Body of pancreas (tissue), 4 donors: ENCODE measurements at regions not wholly inside any gene's neighbourhood (a gene's known extent, or its start where the extent isn't known, plus 50 kb on each side); places are given as distances from the start of the nearest gene placed in this dataset.

Experiments
- ATAC-seq: fragments of 150-250 bp; one replicate; pipeline ENCODE4 v1.9.1; 2016
- DNase-seq, 4 donors: peaks; one replicate each; pipeline ENCODE4 v3.0.0-alpha.2; 2019
- H3K27ac ChIP-seq, 4 donors: fragments of 200-600 bp; sonication (generic); 1 replicate in 3 of 4; 2 replicates in 1 of 4; pipeline versions ENCODE4 v1.5.1 to v1.6.1; 2016 to 2019; ENCODE audit warnings: mild to moderate bottlenecking in 1 of 4, mixed read lengths in 1 of 4, moderate library complexity in 1 of 4
- H3K27me3 ChIP-seq, 2 donors: fragments of 200-600 bp; sonication (generic); one replicate each; pipeline ENCODE4 v1.6.0; 2016; ENCODE audit warnings: mild to moderate bottlenecking in 1 of 2
- H3K36me3 ChIP-seq, 2 donors: fragments of 200-600 bp; sonication (generic); replicated peaks in 1 of 2; 2 replicates each; pipeline ENCODE4 v1.5.1; 2016; ENCODE audit warnings: low read depth in 2 of 2; ENCODE audit not compliant: insufficient read depth in 1 of 2
- H3K4me1 ChIP-seq: fragments of 200-600 bp; sonication (generic); one replicate; pipeline ENCODE4 v1.6.0; 2016
- H3K4me3 ChIP-seq, 2 donors: fragments of 200-600 bp; sonication (generic); 1 replicate in 1 of 2; 2 replicates in 1 of 2; pipeline ENCODE4 v1.5.1; 2016 to 2019
- H3K9me3 ChIP-seq, 3 donors: fragments of 200-600 bp; sonication (generic); 1 replicate in 2 of 3; 2 replicates in 1 of 3; pipeline ENCODE4 v1.5.1; 2016
- CTCF ChIP-seq, 7 experiments: fragments of 450-650 bp in 4 of 7; fragments of 200-600 bp in 3 of 7; sonication (generic) in 3 of 7; IDR thresholded peaks; one replicate each; pipeline ENCODE4 v1.5.1; 2016 to 2019; ENCODE audit warnings: antibody characterized with exemption in 7 of 7
- POLR2A ChIP-seq, 3 donors: fragments of 450-650 bp; IDR thresholded peaks; one replicate each; pipeline ENCODE4 v1.6.1; 2016; ENCODE audit warnings: antibody characterized with exemption in 3 of 3, mild to moderate bottlenecking in 2 of 3
- WGBS, 2 donors: methylation state at CpG; one replicate each; pipeline ENCODE4 v1.1.5; 2017; 5-methylcytosine and 5-hydroxymethylcytosine counted together
- intact Hi-C: fragments of 100-400 bp; cut with DNase I; formaldehyde crosslinking; loops from one replicate; pipeline ENCODE4 v1.15.1; 2023

- no peaks in the 10 kb centered on the region for H3K4me1 ChIP-seq
- H3K27me3 ChIP-seq: no peaks in the 10 kb centered on the region
- no peak overlapping the region for H3K4me3 ChIP-seq
- H3K9me3 ChIP-seq: no peaks in the 10 kb centered on the region
- H3K36me3 ChIP-seq: no peaks in the 10 kb centered on the region
- H3K27ac ChIP-seq: no peak overlapping the region
- DNase-seq: no peak
- intact Hi-C loops: no loop called here
- ATAC-seq: no peak
- 62 to 72% methylated on average over 3 of the region's 3 CpGs for WGBS, 2 donors
- TF ChIP-seq CTCF (IDR thresholded peaks at IDR 0.05): no peak
- no peak for TF ChIP-seq POLR2A (IDR thresholded peaks at IDR 0.05)
Measured at GRCh38 chr1:69201716-69202115, 366.0 kb upstream of the LRRC7 start.

DNA sequence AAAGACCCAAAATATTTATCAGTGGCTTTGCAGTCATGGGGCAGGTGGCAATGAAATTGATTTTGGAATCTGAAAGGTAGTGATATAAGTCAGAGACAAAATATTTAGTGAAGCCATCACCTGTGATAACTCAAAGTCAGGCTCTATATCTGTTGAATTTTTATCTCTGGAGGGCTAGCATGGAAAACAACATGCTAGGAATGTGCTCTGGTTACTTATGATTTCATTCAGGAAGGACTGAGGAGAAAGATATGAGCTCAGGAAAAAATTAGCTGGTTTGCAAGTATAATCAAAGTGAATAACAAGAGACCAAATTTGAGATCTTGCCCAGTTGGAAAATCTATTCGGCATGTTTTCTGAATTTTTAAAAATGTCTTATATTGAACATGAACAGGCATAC lies 364.6 kb upstream of the LRRC7 start:
- Histone ChIP-seq H3K27ac (no peak overlapping the region), H3K4me3 (no peak overlapping the region), H3K4me1 (no peaks in the 10 kb centered on the region), H3K27me3 (no peaks in the 10 kb centered on the region), H3K36me3 (no peaks in the 10 kb centered on the region), H3K9me3 (no peaks in the 10 kb centered on the region)
- TF ChIP-seq POLR2A (IDR thresholded peaks at IDR 0.05): no peak
- no peak for TF ChIP-seq CTCF (IDR thresholded peaks at IDR 0.05)
- 78 to 81% methylated on average over 1 of the region's 1 CpG for WGBS, 2 donors
- intact Hi-C loops: no loop called here
- DNase-seq: no peak
- no peak for ATAC-seq

DNA sequence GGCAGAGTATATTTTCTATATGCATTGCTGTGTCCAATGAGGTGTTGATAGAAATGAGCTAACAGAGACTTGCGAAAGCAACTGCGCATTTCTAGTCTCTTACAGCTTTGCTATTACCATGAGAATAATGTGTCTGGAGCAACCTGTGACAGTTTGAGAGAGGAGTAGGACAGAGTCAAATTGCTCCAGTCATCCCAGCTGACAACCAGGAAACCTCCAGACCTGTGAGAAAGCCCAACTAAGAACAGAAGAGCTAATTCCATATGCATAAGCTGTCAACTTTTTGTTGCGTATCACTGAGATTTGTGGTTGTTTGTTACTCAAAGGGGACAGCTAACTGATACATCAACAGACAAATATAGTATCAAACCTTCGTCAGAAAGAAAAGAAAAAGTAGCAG lies 354.1 kb upstream of the LRRC7 start:
- H3K4me3 ChIP-seq: no peak overlapping the region
- no peak overlapping the region for H3K27ac ChIP-seq
- TF ChIP-seq POLR2A (IDR thresholded peaks at IDR 0.05): no peak
- no peak for TF ChIP-seq CTCF (IDR thresholded peaks at IDR 0.05)
- H3K9me3 ChIP-seq: no peaks in the 10 kb centered on the region
- 85 to 89% methylated on average over 4 of the region's 4 CpGs for WGBS, 2 donors
- ATAC-seq (no peak), DNase-seq (no peak)
- H3K4me1 ChIP-seq: no peaks in the 10 kb centered on the region
- H3K27me3 ChIP-seq: no peaks in the 10 kb centered on the region
- intact Hi-C loops: no loop called here
- no peaks in the 10 kb centered on the region for H3K36me3 ChIP-seq

- intact Hi-C loops: no loop called here
- no peak for ATAC-seq
- no peaks in the 10 kb centered on the region for H3K4me1 ChIP-seq
- H3K27ac ChIP-seq: no peak overlapping the region
- DNase-seq: no peak
- TF ChIP-seq CTCF (IDR thresholded peaks at IDR 0.05) (no peak), POLR2A (IDR thresholded peaks at IDR 0.05) (no peak)
- no peak overlapping the region for H3K4me3 ChIP-seq
- 69 to 85% methylated on average over 3 of the region's 3 CpGs for WGBS, 2 donors
- H3K9me3 ChIP-seq: no peaks in the 10 kb centered on the region
- H3K36me3 ChIP-seq: no peaks in the 10 kb centered on the region
- no peaks in the 10 kb centered on the region for H3K27me3 ChIP-seq
Measured at GRCh38 chr1:69215883-69216282, 351.8 kb upstream of the LRRC7 start.

DNA sequence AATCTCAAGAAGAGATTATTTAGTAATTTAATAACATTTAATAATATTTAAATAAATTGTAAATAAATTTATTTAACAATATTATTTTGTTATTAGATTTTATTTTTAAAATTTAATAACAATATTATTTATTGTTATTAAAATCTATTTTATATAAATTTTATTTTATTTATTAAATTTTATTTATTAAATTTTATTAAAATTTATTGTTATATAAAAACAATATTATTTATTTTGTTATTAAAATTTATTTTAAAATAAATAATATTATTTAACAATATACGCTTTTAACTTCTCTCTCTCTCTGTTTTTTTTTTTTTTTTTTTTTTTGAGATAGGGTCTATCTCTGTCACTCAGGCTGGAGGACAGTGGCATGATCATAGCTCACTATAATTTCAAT lies 347.1 kb upstream of the LRRC7 start:
- DNase-seq (no peak), ATAC-seq (no peak)
- TF ChIP-seq CTCF (IDR thresholded peaks at IDR 0.05) (no peak), POLR2A (IDR thresholded peaks at IDR 0.05) (no peak)
- no peaks in the 10 kb centered on the region for H3K9me3 ChIP-seq
- no peak overlapping the region for H3K4me3 ChIP-seq
- H3K27ac ChIP-seq: no peak overlapping the region
- 77 to 89% methylated on average over 1 of the region's 1 CpG for WGBS, 2 donors
- intact Hi-C loops: no loop called here
- H3K27me3 ChIP-seq: no peaks in the 10 kb centered on the region
- H3K4me1 ChIP-seq: no peaks in the 10 kb centered on the region
- H3K36me3 ChIP-seq: no peaks in the 10 kb centered on the region
